HG03045 (cell line): ENCODE measurements at regions not wholly inside any gene's neighbourhood (a gene's known extent, or its start where the extent isn't known, plus 50 kb on each side); places are given as distances from the start of the nearest gene placed in this dataset.
"Not testable (repeated sequence)": the region's sequence is repeated elsewhere in the genome, so short reads cannot be mapped to it uniquely, and the experiment has no call there.

Experiments used
- ATAC-seq: cut with Tn5 transposase; IDR thresholded peaks from one replicate; pipeline ENCODE4 v1.9.1; 2021; ENCODE audit warnings: mild to moderate bottlenecking, moderate library complexity; ENCODE audit not compliant: unreplicated experiment

DNA sequence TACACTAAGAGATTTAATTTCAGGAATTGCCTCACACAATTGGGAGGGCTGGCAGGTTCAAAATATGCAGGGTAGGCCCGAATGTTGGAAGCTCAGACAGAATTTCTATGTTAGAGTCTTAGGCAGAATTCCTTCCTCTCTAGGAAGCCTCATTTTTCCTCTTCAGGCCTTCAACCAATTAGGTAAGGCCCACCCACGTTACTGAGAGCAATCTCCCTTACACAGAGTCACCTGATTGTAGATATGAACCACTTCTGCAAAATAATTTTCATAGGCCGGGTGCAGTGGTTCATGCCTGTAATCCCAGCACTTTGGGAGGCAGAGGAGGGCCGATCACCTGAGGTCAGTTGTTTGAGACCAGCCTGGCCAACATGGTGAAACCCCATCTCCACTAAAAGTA lies 50.2 kb upstream of the HIVEP1 start:
- no peak for ATAC-seq

DNA sequence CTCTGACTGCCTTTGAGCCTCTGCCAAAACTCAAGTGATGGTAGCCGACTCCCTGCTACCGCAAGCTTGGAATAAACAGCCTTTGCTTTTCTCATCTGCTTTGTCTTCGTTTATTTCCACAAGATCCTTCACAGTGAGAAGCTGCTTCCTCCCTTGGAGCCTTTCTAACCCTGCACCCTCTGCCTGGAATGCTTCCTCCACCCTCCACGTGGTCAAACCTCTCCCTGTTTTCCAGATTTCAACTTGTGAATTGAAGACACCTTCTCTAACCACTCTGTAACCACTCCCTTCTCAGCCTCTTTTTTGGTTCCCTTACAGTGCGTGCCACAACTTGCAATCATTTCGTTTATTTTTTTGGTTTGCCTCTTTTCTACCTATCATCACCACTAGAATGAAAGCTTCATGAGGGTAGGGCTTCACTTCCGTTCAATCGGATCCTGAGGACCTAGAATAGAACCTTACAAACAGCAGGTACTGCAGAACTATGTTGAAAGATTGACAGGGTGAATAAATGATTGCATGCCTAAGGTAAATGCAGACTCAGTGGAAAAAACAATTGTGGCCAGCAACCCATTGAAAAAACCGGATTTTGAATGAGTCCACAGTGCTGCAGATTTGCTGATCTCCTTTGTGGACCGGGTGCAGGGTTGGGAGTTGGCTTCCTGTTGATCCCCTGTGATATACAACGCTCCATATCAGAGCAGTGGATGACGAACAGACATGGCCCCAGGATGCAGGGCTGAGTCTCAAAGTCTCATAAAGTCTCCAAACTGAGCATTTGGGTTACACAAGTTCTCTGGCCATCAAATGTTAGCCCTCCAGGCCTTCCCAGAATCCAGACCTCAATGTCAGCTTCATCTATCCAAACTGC lies 51.0 kb upstream of the HIVEP1 start:
- ATAC-seq = no peak

DNA sequence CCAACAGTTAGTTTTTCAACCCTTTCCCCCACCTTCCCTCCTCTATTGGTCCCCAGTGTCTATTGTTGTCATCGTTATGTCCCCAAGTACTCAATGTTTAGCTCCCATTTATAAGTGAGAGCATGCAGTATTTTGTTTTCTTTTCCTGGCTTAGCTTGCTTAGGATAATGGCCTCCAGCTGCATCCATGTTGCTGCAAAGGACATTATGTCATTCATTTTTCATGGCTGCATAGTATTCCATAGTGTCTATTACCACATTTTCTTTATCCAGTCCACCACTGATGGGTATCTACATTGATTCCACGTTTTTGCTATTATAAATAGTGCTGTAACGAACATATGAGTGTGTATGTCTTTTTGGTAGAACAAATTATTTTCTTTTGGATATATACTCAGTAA lies 55.3 kb upstream of the HIVEP1 start:
- no peak for ATAC-seq

DNA sequence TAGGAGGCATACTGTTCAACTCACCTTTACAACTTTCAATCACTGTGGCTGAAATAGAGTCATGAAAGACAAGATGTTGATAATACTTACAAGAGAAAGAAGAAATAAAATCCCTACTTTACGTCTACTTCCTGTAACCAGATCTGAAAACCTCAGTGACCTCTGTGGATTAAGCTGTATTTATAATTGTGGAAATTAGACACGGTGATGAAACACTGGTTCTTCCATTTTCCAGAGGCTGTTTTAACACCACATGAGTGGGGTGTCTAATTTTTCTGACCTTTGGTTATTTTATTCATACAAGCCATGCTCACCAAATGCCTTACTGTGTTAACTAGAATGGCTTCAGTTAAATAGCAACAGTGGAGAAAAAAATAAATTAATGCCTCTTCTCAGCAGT lies 58.5 kb upstream of the HIVEP1 start:
- no peak for ATAC-seq

DNA sequence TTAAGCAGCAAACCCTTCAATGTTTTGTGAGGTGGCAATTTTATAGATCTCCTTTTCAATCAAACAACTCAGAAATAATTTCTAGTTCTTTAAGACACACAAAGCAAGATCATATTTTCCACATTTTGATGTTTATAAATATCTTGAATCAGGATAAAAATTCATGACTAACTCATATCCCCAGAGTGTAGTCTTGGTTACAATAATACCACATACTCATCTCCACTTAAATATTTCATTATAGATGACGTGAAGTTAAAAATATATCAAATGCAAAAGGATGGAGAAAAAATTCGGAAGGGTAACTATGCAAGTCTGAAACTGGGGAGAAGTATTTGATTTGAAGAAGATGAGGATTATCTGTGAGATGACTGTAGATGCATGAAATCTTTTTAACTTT lies 59.8 kb upstream of the HIVEP1 start:
- no peak for ATAC-seq

DNA sequence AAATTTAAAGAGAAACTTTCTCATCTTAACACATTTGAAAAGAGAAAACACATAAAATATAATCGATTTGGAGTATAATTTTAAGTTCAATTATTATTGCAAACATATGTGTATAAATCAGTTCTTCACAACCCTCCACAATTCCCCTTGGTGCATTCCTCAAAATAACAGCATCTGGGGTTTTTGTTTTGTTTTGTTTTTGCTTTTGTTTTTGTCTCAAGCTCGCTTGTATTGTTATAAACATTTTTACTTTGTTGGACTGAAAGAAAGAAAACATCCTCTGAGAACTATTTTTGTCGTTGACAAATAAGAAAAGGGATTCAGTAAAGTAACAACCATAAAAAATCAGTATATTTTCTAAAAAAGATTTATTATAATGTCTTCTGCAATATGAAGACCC lies 60.2 kb upstream of the HIVEP1 start:
- no peak for ATAC-seq

DNA sequence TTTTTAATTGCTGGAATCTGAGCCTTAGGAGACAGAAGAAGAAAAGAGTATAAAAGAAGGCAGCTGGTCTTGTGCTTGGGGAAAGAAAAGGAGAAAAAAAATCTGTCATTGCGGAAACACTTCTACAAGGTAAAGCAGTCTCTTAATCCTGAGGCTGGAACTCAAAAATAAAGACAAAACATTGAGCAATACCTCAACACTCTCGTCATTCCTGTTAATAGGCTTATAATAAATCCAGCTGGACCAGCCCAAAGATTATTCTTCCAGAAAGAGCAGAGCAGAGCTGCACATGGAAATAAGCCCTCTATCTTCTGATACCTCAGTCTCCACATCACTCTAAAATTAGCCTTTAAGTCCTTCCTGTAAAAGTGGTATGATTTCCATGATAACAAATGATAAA lies 62.0 kb upstream of the HIVEP1 start:
- ATAC-seq = no peak

DNA sequence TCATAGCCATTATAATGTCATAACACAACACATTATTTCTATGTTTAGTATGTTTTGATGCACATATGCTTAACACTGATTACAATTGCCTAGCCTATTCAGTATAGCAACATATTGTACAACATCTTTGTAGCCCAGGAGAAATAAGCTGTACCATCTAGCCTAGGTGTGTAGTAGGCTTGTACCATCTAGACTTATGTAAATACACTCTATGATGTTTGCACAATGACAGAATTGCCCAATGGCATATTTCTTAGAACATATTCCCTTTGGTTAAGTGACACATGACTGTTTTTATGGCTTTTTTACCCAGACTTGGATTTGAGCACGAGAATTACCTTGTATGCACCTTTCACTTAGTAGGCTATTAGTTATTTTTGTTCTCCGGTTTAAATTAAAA lies 64.5 kb upstream of the HIVEP1 start:
- no peak for ATAC-seq

DNA sequence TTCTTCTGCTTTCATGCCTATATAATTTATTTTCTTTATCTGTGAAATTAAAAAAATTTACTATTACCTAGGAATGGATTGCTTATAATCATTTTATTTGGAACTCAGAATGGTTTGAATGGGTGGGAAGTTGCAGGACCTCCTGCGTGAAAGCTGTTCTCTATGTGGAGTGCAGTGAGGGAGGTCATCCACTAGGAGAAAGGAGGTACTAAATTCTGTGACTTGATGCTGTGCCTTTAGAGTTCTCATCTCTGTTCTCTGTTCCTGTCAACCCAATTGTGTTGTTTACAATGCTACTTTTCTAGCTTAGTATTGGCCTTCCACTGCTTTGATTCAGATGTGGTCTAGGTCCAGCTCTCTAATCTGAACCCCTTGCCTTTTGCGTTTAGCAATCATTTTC lies 65.0 kb upstream of the HIVEP1 start:
- no peak for ATAC-seq

DNA sequence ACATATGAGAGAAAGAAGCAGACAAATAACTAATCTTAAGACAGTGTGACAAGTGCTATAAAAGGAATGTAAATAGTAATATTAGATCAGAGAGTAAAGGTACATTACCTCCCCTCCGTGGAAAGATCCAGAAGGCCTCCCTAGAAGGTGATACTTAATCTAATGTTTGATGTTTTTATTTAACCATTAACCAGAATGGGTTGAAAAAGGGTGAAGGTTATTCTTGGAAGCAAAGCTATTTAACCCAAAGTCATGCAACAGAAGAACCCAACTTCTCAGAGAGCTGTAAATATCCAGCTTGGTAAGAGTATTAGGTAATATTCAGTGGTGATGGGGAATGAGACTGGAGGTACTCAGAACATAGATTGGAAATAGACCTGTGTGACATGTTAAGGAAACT lies 68.0 kb upstream of the HIVEP1 start:
- no peak for ATAC-seq

DNA sequence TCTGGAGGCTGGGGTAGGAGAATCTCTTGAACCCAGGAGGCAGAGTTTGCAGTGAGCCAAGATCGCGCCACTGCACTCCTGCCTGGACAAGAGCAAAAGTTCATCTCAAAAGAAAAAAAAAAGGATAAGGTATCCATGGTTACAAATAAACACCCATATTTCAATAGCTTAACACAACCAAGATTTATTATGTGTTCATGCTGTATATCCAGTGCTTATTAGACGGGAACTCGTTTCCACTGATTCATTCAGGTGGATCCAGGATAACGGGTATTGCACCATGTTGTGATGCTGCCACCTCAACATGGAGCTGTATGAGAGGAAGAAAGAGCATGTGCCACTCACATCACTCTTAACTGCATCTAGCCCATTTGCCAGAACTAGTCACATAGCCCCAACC lies 69.1 kb upstream of the HIVEP1 start:
- ATAC-seq = no peak

DNA sequence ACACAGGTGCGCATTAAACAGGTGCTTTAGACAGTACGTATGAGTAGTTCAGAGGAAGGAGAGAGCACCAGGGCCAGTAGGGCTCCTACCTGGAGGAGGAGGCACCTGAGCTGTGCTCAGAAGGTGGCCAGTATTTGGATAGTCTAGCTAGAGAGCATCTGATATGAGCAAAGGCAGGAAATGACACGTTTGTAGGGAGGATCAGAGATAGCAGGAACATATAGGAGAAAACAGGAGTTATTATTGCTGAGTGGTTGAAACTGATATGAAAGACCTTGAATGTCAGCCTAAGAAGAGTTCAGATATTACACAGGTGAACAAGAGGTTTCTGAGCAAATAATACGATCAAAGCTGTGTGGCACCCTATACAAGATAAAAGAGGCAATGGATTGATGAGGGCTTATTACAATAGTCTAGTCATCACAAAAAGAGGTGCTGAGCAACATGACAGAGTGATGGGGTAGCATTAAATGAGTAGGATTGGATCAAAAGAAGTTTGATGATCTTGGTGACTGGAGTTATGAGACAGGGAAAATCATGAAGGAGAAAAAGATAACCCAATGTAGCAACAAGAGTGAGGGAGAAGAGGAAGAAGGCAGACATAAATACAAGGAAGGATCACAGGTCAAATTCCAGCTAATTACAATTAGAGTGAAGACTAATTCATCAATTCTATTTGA lies 69.8 kb upstream of the HIVEP1 start:
- no peak for ATAC-seq

DNA sequence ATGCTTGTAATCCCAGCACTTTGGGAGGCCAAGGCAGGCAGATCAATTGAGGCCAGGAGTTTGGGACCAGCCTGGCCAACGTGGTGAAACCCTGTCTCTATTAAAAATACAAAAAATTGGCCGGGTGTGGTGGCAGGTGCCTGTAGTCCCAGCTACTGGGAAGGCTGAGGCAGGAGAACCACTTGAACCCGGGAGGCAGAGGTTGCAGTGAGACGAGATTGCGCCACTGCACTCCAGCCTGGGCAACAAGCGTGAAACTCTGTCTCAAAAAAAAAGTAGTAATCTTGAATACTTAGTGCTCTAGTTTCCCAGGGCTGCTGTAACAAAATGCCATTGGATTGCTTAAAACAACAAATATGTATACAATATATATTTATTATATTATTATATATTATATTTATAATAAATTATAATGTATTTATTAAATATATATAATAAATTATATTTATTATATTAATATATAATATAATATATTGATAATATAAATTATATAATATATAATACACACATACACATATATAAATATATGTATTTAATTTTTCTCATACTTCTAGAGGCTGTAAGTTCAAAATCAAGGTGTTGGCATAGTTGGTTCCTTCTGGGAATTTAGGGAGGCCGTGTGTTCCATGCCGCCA lies 71.5 kb upstream of the HIVEP1 start:
- ATAC-seq = not testable (repeated sequence)

DNA sequence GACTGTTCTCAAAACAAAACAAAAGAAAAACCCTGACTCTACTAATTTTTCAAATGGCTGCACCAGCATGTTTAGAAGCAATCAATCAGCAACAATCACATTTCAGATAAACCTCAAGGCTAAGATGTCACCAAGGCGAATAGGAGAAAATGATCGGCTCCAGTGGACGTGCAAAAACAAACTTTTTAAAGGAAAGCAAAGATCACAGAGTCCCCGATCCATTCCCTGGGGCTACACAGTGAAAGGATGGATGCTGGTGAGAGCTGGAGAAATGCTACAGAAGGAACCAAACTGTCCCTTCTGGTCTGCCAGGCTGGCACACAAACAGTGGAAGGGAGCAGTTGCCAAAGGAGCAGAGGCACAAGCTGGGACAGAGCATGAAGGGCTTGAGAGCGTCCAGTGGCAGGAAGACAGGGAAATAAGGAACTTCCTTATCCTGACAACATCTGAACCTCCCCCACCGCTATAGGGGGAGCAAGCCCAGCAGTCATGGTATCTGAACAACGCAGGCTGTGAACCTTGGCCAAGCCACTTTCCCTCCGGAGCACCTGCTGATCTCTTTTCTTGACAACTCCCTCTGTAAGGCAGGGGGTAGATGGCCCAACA lies 73.7 kb upstream of the HIVEP1 start:
- ATAC-seq = no peak

DNA sequence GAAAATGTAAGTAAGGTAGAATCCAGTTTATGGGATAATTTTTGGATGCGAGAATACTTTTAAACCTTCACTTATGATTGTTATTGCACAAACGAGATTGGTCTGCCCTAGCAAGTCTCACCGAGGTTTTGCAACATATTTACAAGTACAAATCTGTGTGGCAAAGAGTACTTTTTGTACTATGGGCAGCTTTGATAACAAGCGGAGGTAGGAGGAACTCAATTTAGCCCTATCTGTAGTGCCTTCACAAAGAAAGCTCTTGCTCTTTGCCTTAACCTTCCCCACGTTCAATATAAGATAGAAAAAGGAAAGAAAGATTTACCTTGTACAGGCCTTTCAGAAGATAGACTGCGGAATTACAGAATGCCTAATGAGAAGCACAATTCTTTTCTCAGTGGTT lies 77.5 kb upstream of the HIVEP1 start:
- no peak for ATAC-seq

DNA sequence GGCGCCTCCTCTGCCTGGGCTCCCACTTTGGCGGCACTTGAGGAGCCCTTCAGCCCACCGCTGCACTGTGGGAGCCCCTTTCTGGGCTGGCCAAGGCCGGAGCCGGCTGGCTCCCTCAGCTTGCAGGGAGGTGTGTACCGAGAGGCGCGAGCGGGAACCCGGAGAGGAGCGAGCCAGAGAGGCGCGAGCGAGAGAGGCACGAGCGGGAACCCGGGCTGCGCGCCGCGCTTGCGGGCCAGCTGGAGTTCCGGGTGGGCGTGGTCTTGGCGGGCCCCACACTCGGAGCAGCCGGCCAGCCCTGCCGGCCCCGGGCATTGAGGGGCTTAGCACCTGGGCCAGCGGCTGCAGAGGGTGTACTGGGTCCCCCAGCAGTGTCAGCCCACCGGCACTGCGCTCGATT lies 79.2 kb upstream of the HIVEP1 start:
- ATAC-seq = not testable (repeated sequence)

DNA sequence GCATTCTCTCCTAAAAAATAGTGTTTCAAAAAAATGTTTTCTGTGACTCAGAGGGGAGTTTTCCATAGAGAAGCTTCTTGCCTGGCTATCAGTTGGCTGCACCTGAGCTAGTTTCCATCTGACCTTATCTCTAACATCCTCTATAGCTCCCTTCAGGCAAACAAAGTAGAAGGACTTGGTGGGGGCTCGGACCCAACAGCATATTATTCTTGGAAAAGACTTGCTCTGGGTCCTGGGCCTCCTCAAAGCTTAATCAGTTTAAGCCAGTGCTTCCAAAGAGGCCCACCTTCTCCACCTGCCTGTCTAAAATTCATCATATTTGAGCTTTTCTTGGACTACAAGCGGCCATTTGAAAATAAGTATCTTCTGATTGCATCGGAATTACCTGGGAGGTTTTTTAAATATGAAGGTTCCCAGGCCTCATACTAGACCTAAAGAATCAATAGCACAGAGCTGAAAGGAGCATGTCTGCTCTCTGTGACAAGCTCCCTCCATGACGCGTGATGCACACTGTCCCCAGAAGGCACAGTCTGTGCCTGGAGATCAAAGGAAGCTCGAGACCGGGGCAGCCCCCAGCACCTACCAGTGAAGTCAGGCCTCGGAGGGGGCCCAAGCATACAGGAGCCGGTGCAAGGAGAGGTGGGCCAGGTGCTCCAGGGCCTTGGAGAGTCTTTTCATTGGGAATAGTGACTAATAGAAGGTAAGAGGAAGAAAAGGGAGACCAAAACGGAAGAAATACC lies 80.6 kb upstream of the HIVEP1 start:
- ATAC-seq = no peak

DNA sequence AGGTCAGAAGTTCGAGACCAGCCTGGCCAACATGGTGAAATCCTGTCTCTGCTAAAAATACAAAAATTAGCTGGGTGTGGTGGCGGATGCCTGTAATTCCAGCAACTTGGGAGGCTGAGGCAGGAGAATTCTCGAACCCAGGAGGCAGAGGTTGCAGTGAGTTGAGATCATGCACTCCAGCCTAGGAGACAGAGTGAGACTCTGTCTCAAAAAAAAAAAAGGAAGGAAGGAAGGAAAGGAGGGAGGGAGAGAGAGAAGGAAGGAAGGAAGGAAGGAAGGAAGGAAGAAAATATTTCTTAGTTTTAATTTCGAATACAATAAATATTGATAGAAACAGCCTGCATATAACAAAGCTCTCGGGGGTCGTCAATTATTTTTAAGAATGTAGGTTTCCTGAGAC lies 81.3 kb upstream of the HIVEP1 start:
- not testable (repeated sequence) for ATAC-seq

DNA sequence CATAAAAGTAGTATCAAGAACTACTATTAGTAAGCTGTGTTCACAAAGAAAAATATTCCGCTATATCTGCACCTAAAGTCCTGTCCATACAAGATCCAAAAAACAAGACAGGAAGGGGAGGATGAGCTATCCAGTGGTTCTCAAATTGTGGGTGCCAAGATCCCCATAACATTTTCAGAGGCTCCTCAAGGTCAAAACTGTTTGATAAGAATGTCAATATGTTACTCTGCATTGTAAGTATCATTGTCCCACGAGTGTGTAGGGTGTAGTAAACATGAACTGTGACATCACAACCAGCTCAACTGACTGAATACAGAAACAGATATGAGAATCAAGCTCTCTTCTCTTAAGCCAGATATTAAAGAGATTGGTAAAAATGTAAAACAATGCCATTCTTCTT lies 81.9 kb upstream of the HIVEP1 start:
- no peak for ATAC-seq

DNA sequence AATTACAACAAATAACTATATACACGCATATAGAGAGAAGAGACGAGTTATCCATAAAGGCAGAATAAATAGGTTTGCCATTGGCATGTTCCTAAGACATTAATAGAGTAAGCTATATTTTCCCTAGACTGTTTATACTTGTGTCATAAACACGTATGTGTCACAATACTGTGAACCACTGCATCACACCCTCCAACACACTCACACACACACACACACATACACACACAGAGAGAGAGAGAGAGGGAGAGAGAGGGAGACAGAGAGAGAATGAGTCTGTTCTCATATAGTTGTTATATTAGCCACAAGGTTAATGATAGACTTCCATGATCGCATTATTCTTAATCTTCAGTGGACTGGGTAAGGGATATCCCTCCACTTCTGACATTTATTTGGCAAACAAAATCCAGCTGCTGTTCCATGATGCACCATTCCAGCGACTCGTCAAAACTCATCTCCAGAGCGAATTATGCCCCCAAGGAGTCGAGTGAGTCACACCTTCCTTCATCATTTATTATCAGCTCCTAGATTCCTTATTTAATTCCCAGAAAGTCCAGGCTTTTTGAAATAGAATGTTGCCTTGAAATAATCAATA lies 82.8 kb upstream of the HIVEP1 start:
- ATAC-seq = no peak
